HG02943 (cell line): ENCODE measurements at regions not wholly inside any gene's neighbourhood (a gene's known extent, or its start where the extent isn't known, plus 50 kb on each side); places are given as distances from the start of the nearest gene placed in this dataset.

Source experiments
- ATAC-seq: cut with Tn5 transposase; IDR thresholded peaks from one replicate; pipeline ENCODE4 v1.9.1; 2021; ENCODE audit warnings: mild to moderate bottlenecking, low read depth, moderate library complexity; ENCODE audit not compliant: unreplicated experiment

- no peak for ATAC-seq
These were observed 71.4 kb downstream of the TLR4 start for GRCh38 chr9:117775591-117775990.

- ATAC-seq, result no peak
These were observed 73.6 kb downstream of the TLR4 start for GRCh38 chr9:117777823-117778222.

- no peak for ATAC-seq
These were observed 75.6 kb downstream of the TLR4 start for GRCh38 chr9:117779760-117780159.

- peak; percentile 70 for ATAC-seq
These were observed 79.0 kb downstream of the TLR4 start for GRCh38 chr9:117782931-117783788.

- ATAC-seq, result peak; percentile 88
These were observed 79.6 kb downstream of the TLR4 start for GRCh38 chr9:117783828-117784227.

GRCh38 chr9:117784996-117785395, 80.8 kb downstream of the TLR4 start:
- no peak for ATAC-seq

- no peak for ATAC-seq
These were observed 83.5 kb downstream of the TLR4 start for GRCh38 chr9:117787746-117788145.

- ATAC-seq, result no peak
These were observed 91.1 kb downstream of the TLR4 start for GRCh38 chr9:117795271-117795670.

GRCh38 chr9:117796681-117797080, 92.5 kb downstream of the TLR4 start:
- ATAC-seq, result no peak

GRCh38 chr9:117800389-117800788, 96.2 kb downstream of the TLR4 start:
- no peak for ATAC-seq

GRCh38 chr9:117809751-117810150, 105.5 kb downstream of the TLR4 start:
- no peak for ATAC-seq

- ATAC-seq, result no peak
These were observed 111.1 kb downstream of the TLR4 start for GRCh38 chr9:117815315-117815714.

- ATAC-seq, result no peak
These were observed 111.7 kb downstream of the TLR4 start for GRCh38 chr9:117815948-117816347.

GRCh38 chr9:117821954-117822353, 117.8 kb downstream of the TLR4 start:
- ATAC-seq, result no peak

GRCh38 chr9:117823576-117823975, 119.4 kb downstream of the TLR4 start:
- ATAC-seq, result no peak

GRCh38 chr9:117825609-117826347, 121.6 kb downstream of the TLR4 start:
- ATAC-seq, result peak; percentile 98

GRCh38 chr9:117826837-117827236, 122.6 kb downstream of the TLR4 start:
- ATAC-seq, result no peak

- ATAC-seq, result no peak
These were observed 123.3 kb downstream of the TLR4 start for GRCh38 chr9:117827456-117827855.

GRCh38 chr9:117828466-117828865, 124.3 kb downstream of the TLR4 start:
- no peak for ATAC-seq

GRCh38 chr9:117835798-117836197, 131.6 kb downstream of the TLR4 start:
- ATAC-seq, result no peak

GRCh38 chr9:117839862-117840261, 135.7 kb downstream of the TLR4 start:
- no peak for ATAC-seq
